ENCODE measurements at regions not wholly inside any gene's neighbourhood (a gene's known extent, or its start where the extent isn't known, plus 50 kb on each side); places are given as distances from the start of the nearest gene placed in this dataset.

DNA sequence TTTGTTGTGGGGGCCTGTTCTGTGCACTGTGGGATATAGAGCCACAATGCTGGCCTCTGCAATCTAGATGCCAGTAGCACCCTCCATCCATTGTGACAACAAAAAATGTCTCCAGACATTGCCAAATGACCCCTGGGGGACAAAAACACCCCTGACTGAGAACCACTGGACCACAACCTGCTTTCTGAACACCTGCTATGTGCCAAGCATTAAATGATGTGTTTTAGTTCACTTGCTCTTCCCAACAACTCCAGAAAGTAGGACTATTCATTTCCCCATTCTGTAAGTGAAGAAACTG lies 367.0 kb upstream of the ERCC4 start:
- no peak for DNase-seq (ENCODE audit: low read depth)

DNA sequence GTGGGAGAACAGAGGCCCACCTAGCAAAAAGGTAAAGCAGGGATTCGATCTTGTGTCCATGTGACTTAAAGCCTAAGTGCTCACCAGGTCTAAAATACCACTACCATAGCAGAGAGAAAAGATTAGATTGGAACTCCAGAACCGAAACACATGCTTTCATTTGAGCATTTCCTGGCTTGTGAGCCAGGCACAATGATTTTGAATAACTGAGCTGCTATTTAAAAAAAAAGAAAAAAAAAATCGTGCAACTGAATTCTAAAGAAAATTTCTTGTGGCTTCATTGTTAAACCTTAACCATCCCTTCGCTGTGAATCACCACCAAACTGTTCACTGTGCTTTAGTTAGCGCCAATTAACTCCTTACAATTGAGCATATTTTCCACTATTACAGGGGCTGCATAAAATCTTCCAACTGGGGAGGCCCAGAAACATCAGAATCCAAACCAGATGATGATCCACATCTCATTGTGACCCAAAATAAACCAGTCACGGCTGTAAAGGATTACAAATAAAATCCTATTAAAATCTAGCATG lies 366.4 kb upstream of the ERCC4 start:
- no peak for DNase-seq (ENCODE audit: low read depth)

DNA sequence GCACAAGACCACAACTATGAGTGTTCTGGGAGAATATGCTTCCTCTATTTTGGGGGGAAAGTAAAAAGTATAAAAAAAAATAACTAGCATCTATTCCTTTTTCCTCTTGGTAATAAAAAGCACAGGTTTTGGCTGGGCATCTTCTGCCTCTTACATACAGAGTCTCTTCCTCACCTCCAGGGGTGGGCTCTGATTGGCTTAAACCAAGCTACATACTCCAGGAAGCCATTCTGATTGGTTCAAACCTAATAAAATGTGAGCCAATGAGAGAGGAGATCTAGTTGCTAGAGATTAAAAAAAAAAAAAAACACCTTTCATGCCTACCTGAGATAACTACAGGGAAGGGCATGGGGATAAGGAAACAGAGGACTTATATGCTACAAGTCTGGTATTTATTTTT lies 365.9 kb upstream of the ERCC4 start:
- no peak for DNase-seq (ENCODE audit: low read depth)

DNA sequence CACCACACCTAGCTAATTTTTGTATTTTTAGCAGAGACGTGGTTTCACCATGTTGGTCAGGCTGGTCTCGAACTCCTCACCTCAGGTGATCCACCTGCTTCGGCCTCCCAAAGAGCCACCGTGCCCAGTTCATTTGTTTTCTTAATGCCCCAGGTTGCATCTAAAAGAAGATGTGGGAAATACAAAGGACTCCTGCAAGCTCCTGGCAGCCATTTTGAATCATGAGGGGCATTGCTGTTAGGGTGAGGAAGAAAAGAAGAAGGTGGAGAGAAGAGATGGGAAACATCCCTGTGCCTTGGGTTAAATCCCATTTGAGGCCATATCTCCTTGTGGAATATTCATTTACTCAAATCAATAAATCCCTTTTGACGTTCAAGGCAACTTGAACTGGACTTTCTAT lies 365.3 kb upstream of the ERCC4 start:
- DNase-seq (ENCODE audit: low read depth), result no peak

DNA sequence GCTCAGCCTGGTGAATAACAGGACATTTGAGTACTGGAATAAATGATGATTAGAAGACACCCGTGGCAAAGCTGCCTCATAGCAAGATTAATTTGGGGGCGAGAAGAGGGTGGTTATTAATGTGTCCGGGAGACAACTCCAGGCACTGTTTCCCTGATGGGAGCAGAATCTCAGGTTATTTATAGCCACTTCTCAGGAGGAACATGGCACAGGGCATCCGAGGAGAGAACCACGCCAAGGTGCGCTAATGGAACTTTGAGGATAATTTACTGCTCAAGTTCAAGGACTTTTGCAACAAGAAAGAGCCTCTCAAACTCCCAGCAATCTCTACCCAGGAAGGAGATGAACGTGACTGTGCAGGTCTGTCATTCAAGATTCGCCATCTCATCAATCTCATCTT lies 362.5 kb upstream of the ERCC4 start:
- no peak for DNase-seq (ENCODE audit: low read depth)

DNA sequence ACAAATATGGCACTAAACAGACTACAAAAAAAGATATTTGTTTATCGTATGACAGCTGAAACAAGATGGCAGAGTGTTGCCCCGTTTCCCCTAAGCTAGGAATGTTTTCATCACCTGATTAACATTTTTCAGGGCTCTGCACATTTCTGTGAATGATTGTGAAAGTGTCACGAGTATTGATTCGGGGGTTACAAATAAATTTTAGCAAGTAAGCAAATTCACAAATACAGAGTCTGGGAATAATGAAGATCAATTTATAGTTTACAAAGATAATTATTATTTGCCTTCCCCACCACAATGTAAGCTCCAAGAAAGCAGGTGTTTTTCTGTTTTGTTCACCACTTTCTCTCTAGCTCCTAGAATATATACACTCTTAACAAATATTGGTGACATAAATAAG lies 361.2 kb upstream of the ERCC4 start:
- no peak for DNase-seq (ENCODE audit: low read depth)

DNA sequence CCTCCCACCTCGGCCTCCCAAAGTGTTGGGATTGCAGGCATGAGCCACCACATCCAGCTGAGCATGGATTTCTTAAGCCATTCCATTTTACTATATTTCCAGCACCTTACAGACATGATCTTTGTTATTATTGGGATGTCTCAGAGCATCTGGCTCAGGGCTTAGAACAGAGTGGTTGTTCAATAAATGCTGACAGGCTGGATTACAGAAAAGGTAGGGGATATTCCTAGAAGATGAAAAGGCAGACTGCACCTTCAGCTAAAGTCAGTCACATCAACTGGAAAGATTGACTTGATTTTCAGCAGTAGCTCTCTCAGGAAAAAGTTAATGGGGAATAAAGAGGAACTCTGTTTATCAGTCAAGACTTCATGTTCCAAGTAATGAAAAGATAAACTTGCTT lies 360.3 kb upstream of the ERCC4 start:
- DNase-seq (ENCODE audit: low read depth), result no peak

DNA sequence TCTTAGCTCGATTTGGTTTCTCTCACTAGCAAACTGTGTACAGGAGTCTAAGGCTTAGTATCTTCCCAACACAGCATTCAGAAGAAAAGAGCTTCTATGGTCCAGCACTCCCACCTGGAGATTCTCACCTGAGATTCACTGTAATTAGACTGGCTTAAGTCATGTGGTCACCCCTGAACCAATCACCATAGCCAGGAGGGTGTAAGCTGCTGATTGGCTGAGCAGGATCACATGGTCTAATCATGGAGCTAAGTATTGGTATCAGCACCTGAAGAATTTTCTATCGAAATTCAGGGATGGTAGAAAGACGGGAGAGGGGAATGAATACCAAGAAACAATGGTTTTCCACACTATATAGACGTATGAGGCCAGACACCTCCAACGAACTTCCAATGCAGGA lies 359.8 kb upstream of the ERCC4 start:
- DNase-seq (ENCODE audit: low read depth), result no peak

DNA sequence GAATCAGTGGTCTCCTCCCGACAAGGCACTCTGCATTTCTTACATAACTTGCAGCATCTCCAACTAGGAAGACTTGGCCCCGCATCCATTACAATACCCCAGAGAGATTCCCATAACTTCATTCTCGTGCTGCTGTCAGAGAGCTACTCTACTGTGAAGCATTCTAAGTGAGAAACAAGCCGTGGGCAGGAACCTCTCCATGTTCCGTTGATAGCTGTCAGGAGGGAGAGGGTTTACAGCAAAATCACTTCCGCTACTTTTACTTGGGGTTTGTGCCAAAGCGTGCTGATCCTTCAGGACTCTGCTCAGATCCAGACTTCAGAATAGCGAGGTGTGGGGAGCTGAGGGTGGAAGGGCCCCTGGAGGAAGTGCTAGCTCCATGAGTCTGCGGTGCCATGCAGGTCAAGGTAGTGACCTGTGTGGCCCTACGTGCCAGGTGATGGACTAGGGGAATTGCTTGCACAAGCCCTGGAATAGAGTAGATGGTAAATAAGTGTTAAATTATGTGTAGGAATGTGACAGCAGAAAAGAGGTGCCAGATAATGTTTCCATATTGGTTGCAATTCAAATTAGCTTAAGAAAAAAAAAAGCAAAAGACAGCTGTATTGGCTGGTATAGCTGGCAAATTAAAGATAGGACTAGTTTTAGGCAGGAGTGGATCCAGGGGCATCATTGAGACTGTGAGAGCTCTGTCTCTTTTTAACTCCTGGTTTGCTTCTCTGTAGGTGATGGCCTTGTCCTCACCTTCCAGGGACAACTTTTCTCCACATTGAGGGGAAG lies 358.5 kb upstream of the ERCC4 start:
- DNase-seq (ENCODE audit: low read depth), result no peak

DNA sequence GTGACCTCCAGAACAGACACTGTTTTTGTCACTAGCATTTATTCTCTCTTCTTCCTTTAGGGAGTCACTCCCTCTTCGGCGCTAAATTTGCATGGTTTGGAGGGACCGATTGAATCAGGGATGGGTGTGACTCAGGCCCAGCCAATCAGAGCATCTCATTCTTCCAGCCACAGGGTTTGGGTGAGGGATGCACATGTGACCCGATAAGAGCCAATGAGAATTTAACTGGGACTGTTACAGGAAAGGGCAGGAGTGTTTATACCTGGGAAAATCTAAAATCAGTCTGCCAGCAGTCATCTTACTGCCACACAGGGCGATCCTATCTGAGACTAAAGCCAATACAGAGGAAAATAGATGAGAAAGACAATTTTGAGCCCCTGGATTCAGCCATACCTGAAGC lies 351.2 kb upstream of the ERCC4 start:
- no peak for DNase-seq (ENCODE audit: low read depth)

DNA sequence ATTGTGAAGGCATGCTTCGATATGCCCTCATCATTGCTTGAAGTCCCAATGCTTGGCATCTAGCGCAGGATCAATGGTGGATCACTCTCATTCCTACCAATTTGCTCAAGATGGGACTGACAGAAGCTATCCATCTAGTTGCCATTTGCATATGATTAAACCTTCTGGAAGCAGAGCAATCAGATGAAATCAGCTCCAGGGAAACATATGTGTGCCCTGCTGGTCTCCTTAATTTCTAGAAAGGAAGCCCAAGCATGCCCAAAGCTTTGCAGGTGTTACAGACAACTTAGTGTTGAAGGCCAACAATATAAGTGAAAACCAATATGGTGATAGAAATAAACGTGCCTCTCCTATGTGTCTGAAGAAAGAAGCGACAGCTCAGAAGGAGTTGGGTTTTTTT lies 350.0 kb upstream of the ERCC4 start:
- no peak for DNase-seq (ENCODE audit: low read depth)

DNA sequence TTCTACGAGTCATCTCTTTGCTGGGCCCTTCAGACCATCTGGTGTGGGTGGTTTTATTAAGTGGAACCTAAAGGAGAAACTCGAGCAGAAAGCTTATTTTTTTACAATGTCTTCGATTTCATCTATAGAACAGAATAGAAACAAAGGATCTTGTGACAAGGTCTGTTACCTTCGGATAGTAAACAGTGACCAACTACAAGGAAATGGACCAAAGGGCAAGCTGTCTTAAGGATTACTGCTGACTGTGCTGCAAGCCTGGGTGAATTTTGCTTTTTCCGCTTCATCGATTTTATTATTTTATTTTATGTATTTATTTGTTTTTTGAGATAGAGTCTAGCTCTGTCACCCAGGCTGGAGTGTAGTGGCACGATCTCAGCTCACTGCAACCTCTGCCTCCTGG lies 348.9 kb upstream of the ERCC4 start:
- no peak for DNase-seq (ENCODE audit: low read depth)

DNA sequence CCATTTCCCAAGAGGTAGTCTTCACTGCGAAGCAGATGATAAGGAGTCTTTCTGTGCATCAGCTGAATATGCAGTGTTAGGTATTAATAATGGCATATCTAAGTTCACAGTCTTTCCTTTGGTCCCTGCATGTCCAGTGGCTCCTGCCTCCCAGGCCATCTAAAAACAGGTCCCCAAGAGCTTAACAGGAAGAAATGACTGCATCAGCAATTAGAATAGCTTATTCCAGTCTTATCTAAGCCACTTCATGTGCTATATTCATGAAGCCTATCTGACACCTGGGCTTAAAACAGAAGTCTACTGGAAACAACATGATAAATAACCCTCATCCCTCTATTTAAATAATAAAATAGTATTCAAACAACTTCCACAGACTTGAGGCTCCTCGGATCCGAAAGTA lies 346.1 kb upstream of the ERCC4 start:
- no peak for DNase-seq (ENCODE audit: low read depth)

DNA sequence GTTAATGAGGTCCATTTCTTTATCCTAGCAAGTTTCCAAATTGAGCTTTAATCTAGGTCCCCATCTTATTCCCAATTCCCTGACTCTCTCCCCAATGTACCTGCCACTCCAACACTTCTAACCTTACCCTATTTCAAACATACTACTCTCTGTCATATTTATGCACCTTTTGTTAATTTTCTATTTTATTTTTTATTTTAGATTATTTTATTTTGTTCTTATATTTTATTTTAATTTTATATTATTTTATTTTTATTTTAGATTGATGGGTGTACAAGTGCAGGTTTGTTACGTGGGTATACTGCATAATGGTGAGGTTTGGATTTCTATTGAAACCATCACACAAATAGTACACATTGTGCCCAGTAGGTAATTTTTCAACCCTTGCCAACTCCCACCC lies 333.9 kb upstream of the ERCC4 start:
- no peak for DNase-seq (ENCODE audit: low read depth)

DNA sequence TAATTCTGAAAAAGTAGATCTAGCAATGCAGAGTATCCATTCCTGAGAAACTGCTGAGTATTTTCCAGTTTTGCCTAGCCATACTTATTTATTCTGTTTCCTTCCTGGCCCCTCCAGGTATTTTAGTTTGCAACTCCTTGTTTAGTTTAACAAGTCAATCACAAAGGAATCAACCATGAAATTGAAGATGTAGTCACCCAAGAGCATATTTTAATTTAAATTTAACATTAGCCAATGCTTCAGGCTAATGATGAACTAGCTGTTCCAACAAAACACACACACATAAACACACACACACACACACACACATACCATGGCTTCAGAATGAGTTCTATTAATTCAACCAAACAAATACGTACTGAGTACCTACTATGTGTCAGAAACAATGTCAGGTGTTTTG lies 332.8 kb upstream of the ERCC4 start:
- no peak for DNase-seq (ENCODE audit: low read depth)

DNA sequence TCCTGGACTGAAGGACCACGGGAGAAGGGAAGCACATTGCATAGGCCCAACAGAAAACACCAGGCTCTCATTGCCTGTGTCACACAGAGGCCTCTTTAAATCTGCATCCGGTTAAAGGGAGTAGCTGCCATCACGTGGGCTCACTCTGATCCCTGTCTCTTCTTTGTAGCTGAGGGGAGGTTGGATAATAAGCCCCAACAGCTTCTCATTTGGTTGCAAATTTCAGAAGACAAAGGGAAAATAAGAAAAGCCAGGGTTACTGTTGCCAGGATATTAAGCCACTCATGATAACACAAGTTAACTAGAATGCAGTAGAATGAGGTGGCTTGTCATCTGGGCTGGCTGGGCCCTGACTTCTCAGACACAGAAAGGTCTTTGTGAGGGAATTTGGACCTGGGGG lies 325.1 kb upstream of the ERCC4 start:
- no peak for DNase-seq (ENCODE audit: low read depth)

DNA sequence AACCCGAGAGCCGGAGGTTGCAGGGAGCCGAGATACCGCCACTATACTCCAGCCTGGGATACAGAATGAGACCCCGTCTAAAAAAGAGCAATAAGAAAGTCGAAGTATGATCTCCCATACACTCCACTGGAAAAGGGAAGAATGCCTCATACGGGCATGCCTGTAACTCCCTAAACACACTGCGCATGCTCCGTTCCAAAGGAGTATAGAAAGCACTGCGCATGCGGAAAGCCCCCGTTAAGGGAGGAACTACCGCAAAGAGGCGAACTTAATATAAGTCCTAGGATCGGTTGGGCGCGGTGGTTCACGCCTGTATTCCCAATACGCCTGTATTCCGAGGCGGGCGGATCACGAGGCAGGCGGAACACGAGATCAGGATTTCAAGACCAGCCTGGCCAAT lies 313.1 kb upstream of the ERCC4 start:
- DNase-seq (ENCODE audit: low read depth), result no peak

DNA sequence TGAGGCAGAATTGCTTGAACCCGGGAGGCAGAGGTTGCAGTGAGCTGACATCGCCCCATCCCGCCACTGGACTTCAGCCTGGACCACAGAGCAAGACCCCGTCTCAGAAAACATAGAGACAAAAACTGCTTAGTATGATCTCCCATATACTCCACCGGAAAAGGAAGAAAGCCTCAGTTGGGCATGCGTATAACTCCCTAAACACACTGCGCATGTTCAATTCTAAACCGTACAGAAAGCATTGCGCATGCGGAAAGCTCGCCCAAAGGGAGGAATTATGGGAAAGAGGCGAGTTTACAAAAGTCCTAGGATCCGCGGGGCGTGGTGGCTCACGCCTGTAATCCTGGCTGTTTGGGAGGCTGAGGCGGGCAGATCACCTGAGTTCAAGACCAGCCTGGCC lies 312.7 kb upstream of the ERCC4 start:
- no peak for DNase-seq (ENCODE audit: low read depth)

DNA sequence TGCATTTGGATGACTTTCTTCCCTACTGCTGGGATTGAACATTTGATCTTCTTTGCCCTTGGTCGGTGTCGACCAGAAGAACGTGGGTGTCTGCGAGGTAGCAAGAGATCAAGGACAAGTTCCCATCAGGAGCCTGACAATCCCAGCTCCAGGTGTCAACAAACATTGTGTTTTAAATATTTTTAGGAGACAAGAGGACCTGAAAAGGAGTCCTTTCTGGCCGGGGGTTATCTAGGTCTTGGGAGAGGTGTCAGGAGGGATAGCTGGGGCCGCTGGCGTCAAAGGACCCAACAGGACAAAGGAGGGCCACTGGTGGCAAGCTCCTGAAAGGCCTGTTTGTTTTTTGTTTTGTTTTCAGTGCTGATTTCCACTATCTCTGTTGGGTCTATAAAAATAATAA lies 308.4 kb upstream of the ERCC4 start:
- DNase-seq (ENCODE audit: low read depth), result no peak

DNA sequence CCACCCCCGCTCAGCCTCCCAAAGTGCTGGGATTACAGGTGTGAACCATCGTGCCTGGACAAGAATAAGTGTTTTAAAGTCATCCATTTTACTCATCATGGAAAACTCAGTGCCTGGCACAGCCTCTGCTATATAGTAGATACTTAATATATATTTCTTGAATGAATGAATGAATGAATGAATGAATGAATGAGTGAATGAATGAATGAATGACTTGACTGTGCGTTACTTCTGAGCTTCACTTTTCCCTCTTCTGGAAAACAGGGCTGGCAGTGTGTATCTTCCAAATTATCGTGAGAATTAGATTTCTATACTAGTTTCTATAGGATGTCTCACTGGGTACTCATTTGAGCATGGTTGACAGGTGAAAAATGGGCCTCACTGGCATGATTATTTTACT lies 307.3 kb upstream of the ERCC4 start:
- no peak for DNase-seq (ENCODE audit: low read depth)

DNA sequence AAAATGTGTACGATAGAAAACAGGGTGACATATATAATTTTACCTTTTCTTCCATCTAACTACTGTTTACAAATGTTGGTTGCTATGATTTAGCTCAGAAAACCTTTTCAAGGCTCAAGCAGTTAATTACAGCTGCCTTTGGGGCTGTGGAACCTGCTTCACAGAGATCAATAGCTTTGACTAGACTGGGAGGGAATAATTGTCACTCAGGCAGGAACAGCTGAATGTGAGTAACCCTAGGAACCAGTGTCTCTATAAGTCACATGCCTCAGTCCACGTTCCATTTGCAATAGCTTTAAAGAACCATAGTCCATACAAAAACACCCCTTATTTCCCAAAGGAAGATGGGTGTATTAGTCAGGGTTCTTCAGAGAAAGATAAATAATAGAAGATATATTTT lies 306.8 kb upstream of the ERCC4 start:
- DNase-seq (ENCODE audit: low read depth), result no peak

DNA sequence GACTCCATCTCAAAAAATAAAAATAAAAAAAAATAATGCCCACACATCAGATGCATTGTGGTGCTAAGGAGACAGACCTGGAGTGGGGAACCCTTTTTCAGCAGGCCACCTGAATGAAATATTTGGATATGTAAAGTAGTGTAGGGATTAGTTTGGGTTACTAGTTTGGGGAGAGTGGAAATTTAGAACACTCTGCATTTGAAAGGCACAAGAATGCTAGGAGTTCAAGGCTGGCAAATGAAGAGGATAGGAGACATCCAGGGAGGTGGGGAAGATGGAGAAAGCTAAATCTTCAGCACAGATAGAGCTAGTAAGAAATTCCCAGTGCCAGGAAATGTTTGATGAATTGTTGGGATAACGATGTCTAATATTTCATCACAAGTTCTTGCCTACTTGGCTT lies 298.3 kb upstream of the ERCC4 start:
- no peak for DNase-seq (ENCODE audit: low read depth)

DNA sequence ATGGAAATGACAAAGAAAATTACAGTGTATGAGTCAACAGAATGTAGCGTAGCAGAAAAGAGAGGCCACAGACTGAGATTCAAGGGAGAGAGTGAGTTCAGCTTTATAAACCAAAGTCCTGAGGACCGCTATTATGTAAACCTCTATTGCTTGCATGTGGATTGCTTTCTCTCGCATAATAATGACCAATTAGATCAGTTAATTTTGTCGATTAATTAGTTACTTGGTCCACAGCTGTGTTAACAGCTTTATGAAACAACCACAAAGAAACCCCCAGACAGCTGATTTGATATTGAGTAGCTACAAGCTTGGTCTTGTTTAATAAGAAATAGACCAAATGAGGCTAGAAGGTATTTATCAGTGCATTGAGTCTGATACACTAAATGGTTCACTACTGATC lies 291.8 kb upstream of the ERCC4 start:
- no peak for DNase-seq (ENCODE audit: low read depth)

DNA sequence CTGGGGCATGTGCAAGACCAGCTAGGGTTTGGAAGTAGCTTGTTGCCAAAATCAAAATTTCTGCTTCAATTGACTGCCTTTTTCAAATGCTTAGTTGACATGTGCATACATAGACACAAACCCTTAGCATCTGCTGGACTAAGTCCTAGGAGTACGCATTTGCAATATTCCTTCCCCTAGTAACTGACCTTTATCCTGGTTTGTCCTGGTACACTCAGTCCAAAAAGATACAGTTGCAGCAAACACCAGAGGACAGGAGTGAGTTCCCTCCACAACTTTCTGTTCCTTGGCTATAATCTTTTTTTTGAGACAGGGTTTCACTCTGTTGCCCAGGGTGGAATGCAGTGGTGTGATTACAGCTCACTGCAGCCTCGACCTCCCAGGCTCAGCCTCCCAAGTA lies 290.2 kb upstream of the ERCC4 start:
- DNase-seq (ENCODE audit: low read depth), result no peak

DNA sequence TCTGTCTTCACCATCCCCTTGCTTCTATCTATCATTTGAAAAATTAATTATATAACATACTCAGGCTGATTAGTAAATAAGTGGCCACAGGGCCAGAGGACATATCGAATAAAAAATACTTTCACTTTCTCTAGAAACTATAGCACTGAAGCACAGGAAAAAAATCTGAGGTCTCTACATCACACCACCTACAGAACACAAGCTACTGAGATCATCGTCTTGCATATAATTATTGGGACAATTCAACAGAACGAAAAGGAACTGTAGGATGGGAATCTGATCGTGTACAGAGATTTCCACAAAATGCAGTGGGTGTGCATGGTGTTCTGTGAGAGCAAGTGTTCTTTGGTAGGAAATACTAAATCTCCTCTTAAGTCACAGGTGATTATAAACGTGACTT lies 289.6 kb upstream of the ERCC4 start:
- DNase-seq (ENCODE audit: low read depth), result no peak

Data from activated T-cell treated with anti-CD3 and anti-CD28 coated beads for 24 hours (primary cell).